GM12892 (cell line): ENCODE measurements at regions not wholly inside any gene's neighbourhood (a gene's known extent, or its start where the extent isn't known, plus 50 kb on each side); places are given as distances from the start of the nearest gene placed in this dataset.
"Not testable (repeated sequence)": the region's sequence is repeated elsewhere in the genome, so short reads cannot be mapped to it uniquely, and the experiment has no call there.

Experiments
- DNase-seq: peaks from one replicate; pipeline ENCODE4 v3.0.0; 2011; ENCODE audit not compliant: insufficient read length
- FAIRE-seq: peaks from 2 replicates; lab custom pipeline; 2011; peaks lifted over from hg19 to GRCh38; lab: Jason Lieb, UNC
- POLR2A ChIP-seq: IDR thresholded peaks from 2 replicates; pipeline ENCODE4 v1.6.1; 2011; ENCODE audit warnings: low read depth, low read length, control low read depth
- POLR2AphosphoS5 ChIP-seq: IDR thresholded peaks from 2 replicates; pipeline ENCODE4 v1.6.1; 2011; ENCODE audit warnings: low read depth, low read length, control low read depth
- TAF1 ChIP-seq: IDR thresholded peaks from 2 replicates; pipeline ENCODE4 v1.6.1; 2011; ENCODE audit warnings: low read depth, mild to moderate bottlenecking, control low read depth, low read length, borderline replicate concordance

DNA sequence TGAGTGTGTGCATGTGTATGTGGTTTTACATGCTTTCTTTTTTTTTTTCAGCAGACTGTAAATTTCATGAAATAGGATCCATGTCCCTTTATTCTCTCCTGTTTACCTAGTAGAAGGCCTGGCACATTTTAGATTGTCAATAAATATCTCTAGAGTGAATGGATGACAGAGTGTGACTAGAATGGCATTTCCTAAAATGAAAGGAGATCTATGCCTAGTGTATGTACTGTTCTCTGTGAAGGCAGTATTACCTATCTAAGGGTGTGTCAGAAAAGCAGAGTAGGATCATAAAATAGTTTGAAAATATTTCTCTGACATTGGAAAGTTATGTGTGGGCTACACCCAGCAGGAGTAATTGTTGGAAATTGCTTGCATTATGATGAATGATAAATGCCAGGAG is 1876.0 kb upstream of the C9orf72 start:
- no peak for FAIRE-seq
- DNase-seq: no peak
- TF ChIP-seq TAF1 (no peak), POLR2AphosphoS5 (no peak), POLR2A (no peak)

DNA sequence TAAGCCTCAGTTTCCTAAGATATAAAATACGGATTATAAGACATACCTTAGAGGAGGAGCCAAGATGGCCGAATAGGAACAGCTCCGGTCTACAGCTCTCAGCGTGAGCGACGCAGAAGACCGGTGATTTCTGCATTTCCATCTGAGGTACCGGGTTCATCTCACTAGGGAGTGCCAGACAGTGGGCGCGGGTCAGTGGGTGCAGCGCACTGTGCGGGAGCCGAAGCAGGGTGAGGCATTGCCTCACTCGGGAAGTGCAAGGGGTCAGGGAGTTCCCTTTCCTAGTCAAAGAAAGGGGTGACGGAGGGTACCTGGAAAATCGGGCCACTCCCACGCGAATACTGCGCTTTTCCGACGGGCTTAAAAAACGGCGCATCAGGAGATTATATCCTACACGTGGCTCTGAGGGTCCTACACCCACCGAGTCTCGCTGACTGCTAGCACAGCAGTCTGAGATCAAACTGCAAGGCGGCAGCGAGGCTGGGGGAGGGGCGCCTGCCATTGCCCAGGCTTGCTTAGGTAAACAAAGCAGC is 1877.1 kb upstream of the C9orf72 start:
- DNase-seq, FAIRE-seq: not testable (repeated sequence)

DNA sequence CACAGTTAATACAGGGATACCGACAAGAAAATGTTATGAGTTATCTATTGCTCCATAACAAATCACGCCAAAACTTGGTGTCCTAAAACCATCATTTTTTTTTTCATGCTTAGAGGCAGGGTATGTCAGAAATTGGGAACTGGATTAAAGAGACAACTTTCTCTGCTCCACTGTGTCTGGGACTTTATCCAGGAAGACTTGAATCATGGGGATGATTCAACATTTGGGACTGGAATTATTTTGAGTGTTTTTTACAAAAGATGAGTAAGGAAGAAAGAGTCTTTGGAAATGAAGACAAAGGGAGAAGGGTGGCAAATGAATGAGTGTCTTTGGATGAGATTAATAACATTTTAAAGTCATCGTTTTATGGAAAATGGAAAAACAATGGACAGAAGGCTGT is 1883.7 kb upstream of the C9orf72 start:
- no peak for FAIRE-seq
- no peak for DNase-seq
- TF ChIP-seq POLR2A (no peak), POLR2AphosphoS5 (no peak), TAF1 (no peak)

DNA sequence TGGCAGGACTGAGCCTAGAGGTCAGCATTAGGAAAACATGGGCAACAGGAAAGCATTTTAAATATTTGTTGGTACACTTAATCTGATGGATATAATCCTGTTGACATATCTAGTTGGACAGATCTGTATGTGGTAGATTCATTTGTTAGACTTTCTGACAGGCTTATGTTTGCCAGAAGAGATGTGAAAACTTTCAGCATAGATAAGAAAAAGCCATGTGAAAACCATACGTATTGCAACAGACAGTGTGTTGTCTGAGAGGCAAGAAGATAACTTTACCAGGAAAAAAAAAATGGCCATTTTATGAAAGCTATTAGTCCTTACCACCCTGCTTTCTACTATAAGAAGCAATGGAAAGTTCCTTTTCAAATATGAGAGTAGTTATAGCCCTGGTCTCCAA is 1902.2 kb upstream of the C9orf72 start:
- DNase-seq: no peak
- TF ChIP-seq POLR2AphosphoS5: no peak
- TF ChIP-seq TAF1: no peak
- TF ChIP-seq POLR2A: no peak
- FAIRE-seq: no peak

DNA sequence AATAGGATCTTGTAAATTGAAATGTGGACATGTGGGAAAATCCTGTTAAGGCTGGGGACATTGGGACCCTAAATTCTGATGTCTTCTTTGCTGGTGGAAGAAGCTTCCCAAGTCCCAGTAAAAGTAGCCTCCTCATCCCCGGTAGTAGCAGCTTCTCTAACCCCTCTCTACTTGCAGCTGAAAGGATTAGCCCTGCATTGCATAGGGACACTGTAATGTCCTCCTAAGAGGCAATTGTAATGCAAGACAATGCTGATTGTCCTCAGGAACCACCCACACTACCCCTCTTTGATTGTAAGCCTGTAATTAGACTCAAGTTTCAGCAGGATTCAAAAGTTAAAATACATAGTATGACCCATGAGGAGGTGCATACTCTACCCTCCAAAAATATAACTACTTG is 1938.4 kb upstream of the C9orf72 start:
- DNase-seq: no peak
- no peak for FAIRE-seq
- TF ChIP-seq POLR2A: no peak
- no peak for TF ChIP-seq TAF1
- TF ChIP-seq POLR2AphosphoS5: no peak

DNA sequence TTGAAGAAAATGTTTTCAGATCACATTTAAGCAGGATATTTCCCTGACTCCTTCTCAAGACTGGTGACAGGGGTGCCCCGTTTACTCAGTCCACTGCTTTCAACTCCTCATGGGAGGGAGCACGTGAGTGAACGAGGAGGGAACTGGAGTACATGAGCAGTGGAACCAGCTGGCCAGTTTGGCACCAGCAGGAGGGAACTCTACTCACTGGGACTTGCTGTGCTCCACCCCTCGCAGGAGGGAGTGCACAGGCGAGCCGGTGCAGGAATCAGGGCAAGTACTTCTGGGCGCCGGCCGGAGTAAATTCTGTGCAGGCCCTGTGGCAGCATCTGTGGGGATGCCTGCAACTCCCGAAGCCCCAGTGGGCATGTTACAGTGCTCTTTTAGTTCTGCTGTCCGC is 1941.1 kb upstream of the C9orf72 start:
- DNase-seq (no peak), FAIRE-seq (no peak)
- no peak for TF ChIP-seq POLR2A
- no peak for TF ChIP-seq POLR2AphosphoS5
- TF ChIP-seq TAF1: no peak

DNA sequence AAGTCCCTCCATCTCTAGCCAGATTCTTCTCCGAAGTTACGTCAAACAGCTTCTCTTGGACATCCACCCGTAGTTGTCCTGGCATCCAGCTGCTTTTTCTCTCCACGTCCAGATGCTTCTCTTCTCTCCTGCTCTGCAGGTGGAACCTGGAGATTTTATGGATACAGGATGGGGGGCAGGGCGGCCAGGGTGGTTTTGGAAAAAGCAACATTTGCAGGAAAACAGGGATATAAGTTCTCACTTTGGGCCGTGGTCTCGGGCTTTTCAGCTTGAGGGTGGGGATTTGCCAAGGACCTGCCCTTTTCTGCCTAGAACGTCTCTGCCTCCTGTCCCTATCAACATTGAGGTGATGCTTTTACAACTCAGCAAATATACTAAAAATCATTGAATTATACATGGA is 1941.6 kb upstream of the C9orf72 start:
- FAIRE-seq (no peak), DNase-seq (no peak)
- TF ChIP-seq TAF1 (no peak), POLR2A (no peak), POLR2AphosphoS5 (no peak)

DNA sequence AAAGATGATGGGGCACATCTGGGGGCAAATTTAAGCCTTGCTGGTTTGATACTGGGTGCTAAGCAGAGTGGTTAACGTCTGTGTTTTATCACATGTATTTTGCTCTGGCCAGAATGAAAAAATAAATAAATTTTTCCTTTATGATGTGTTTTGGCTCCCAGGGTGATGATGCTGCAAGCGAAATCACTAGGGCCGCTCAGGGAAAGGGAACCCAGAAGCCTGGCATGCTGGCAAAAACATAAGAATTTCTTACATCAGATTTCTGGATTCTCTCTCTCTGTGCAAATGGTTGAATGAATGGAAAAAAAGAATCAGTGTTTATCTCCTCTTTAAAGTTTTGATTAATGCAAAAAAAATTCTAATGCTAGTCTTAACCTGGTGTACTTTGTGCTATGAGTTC is 1975.2 kb upstream of the C9orf72 start:
- FAIRE-seq (no peak), DNase-seq (no peak)
- TF ChIP-seq POLR2A: no peak
- TF ChIP-seq TAF1: no peak
- TF ChIP-seq POLR2AphosphoS5: no peak

DNA sequence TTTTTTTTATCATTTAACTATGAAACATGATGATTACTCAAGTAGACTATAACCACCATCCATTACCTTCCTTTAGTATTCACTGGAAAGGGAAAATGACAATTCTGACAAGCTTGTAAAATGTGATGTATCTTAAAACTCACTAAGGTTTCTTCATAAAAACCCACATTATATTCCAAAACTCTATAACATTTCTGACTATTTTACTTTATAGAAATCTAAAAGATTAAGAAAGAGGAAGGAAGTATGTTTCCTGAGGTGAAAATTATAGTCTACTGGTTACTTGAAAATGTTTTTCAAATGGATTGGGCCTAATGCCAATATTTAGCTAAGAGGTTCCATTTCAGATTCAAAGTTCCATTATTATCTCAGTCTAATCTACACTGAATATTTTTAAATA is 1982.2 kb upstream of the C9orf72 start:
- DNase-seq (no peak), FAIRE-seq (no peak)
- no peak for TF ChIP-seq TAF1
- TF ChIP-seq POLR2A: no peak
- TF ChIP-seq POLR2AphosphoS5: no peak

DNA sequence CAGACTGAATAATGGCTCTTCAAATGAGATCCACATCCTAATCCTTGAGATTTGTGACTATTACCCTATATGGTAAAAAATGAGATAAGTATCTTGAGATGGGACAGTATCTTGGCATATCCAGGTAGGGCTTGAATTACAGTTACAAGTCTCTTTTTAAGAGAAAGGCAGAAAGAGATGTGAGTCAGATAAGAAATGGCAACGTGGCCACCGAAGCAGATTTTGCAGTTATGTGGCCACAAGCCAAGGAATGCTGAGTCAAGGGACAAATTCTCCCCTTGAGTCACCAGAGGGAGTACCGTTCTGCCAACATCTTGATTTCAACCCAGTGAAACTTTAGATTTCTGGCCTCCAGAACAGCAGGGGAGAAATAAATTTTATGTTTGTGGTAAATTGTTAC is 1983.0 kb upstream of the C9orf72 start:
- TF ChIP-seq TAF1 (no peak), POLR2A (no peak), POLR2AphosphoS5 (no peak)
- DNase-seq (no peak), FAIRE-seq (no peak)

DNA sequence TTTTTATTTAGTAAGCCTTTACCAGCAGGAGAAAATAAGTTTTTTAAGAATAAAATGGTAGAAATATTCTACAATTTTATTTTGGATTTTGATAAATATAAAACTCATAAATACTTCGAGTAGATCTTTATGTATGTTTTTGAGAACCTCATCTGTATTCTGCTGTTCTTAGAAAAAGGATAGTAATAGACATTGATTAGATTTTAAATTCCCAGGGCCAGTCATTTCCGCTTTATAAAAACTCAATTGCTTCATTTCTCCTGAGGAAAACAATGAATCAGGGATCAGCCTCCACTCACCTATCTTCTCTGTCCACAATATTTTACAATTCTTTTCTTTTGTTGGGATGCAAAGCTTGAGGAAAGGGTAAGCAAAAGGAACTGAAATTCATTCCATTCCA is 1983.5 kb upstream of the C9orf72 start:
- DNase-seq: no peak
- FAIRE-seq: no peak
- no peak for TF ChIP-seq POLR2AphosphoS5
- TF ChIP-seq TAF1: no peak
- TF ChIP-seq POLR2A: no peak

DNA sequence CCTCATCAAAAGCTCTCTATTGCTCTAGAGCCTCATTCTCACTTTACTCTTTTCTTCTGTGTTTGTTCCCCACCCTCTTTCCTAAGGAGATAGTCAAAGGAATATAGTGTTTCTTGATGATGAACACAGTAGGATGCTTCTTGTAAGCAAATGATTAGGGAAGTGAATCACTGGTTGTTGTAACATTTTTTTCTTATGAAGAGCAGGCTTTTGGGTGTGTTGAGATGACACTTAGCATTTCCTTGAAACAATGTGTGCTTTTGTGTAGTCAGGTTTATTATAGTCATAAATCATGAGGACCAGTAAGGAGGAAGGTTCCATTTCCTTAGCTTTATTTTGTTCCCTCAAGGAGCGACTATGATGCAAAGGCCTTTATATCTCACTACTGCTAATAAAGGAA is 1991.3 kb upstream of the C9orf72 start:
- no peak for FAIRE-seq
- no peak for DNase-seq
- no peak for TF ChIP-seq POLR2A
- TF ChIP-seq TAF1: no peak
- TF ChIP-seq POLR2AphosphoS5: no peak

DNA sequence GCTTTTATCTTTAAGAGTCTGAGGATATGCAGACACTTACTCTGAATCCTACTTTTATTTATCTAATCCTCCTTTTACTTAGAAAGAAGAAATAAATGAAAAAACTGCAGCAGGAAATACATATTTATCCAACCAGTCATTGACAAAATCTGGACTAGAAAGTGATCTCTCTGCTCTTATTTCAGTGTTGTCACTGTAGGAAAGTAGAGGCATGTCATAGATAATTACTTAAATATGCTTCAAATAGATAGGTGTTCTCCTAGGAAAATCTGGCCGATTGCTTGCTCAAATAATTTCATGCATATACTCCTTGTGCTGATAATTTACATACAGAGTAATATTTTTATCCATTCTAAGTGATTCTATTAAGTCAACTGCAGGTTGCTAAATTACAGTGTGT is 2001.9 kb upstream of the C9orf72 start:
- DNase-seq (no peak), FAIRE-seq (no peak)
- no peak for TF ChIP-seq TAF1
- no peak for TF ChIP-seq POLR2A
- no peak for TF ChIP-seq POLR2AphosphoS5

DNA sequence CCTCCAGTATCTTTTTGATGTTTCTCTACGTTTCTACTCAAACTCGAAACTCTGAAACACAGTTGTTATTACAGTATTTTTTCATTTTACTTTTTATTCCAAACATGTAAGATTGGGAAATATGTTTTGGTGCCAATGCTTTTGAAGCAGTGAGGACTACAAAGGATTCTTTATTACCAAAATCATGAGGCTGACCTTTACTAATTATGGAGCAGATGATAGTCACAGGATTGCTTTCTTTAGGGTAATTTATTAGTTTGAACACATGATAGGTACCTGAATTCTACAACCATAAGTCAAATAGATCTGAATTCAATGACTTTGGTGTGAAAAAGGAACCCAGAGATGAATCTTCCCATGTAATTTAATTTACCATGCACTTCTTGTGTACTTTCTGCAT is 2015.1 kb upstream of the C9orf72 start:
- TF ChIP-seq POLR2AphosphoS5: no peak
- DNase-seq (no peak), FAIRE-seq (no peak)
